PC-9 (cell line): ENCODE measurements at regions not wholly inside any gene's neighbourhood (a gene's known extent, or its start where the extent isn't known, plus 50 kb on each side); places are given as distances from the start of the nearest gene placed in this dataset.

Experiments
- CTCF ChIP-seq: fragments of 200-600 bp; sonication (generic); conservative IDR thresholded peaks from 2 replicates; pipeline ENCODE4 v1.6.1; 2017; ENCODE audit warnings: mixed run types, antibody characterized with exemption, mild to moderate bottlenecking, moderate library complexity
- EZH2 ChIP-seq: fragments of 200-600 bp; sonication (generic); IDR thresholded peaks from 2 replicates; pipeline ENCODE4 v1.8.0; 2017; ENCODE audit warnings: antibody characterized with exemption, low read depth

DNA sequence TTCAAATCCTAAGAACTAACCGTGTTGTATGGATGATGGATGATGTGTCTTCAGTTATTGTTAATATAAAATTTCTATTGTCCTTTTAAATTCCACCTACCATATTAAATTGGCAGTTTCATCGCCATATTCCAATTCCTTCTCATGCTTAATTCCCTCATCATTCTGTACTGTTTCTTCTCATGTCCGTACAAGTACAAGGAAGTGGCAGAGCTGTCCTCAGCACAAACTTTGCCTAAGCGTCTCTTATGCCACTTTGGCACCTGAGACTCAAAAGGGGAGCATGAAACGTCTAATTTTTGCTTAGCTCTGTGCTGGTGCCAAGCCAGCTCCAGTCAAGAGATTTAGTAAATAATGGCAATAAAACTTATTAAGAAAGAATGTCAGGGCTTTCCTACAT is 158.2 kb upstream of the LAMA2 start:
- TF ChIP-seq CTCF (no peak), EZH2 (no peak)
